ENCODE measurements at regions not wholly inside any gene's neighbourhood (a gene's known extent, or its start where the extent isn't known, plus 50 kb on each side); places are given as distances from the start of the nearest gene placed in this dataset.

- Histone ChIP-seq H4K91ac (ENCODE audit: low read depth, low read length) (no peak overlapping the region), H2BK12ac (ENCODE audit: low read length) (no peak overlapping the region), H3K4me2 (ENCODE audit: low read length) (no peak overlapping the region), H3K4me3 (ENCODE audit: low read depth, low read length) (no peak overlapping the region), H3K9me3 (ENCODE audit: insufficient read depth, low read depth, low read length) (peaks cover 2% of the 10 kb centered on the region), H3K36me3 (ENCODE audit: control insufficient read depth in 1 of 2, insufficient read depth in 2 of 2, low read length in 2 of 2) (no peaks in the 10 kb centered on the region), H4K8ac (ENCODE audit: low read depth, low read length) (no peak overlapping the region), H3K14ac (ENCODE audit: low read length) (no peak overlapping the region), H3K4me1 (ENCODE audit: control insufficient read depth in 1 of 2, insufficient read depth in 2 of 2, low read length in 2 of 2) (no peaks in the 10 kb centered on the region), H4K12ac (ENCODE audit: low read depth, low read length) (no peak overlapping the region), H3K27ac (ENCODE audit: low read depth, low read length) (no peak overlapping the region), H2BK5ac (ENCODE audit: low read depth, low read length, poor library complexity) (no peak overlapping the region), H3K23ac (ENCODE audit: low read length) (no peak overlapping the region), H2AK5ac (ENCODE audit: low read length) (no peak overlapping the region), H3K4ac (ENCODE audit: low read depth, low read length) (no peak overlapping the region), H2BK120ac (ENCODE audit: insufficient read depth, low read length, poor library complexity) (no peak overlapping the region), H3K79me2 (ENCODE audit: control insufficient read depth, insufficient read depth, low read length, poor library complexity) (no peaks in the 10 kb centered on the region), H3K9ac (ENCODE audit: low read length) (no peak overlapping the region), H2AFZ (ENCODE audit: insufficient read depth, low read length, poor library complexity) (no peak overlapping the region), H3K27me3 (ENCODE audit: insufficient read depth, low read length) (no peaks in the 10 kb centered on the region), H3K18ac (ENCODE audit: low read length) (no peak overlapping the region), H3K79me1 (ENCODE audit: low read length) (no peaks in the 10 kb centered on the region)
- no CpG with 5 or more reads among the region's 3 CpGs for WGBS (ENCODE audit: extremely low coverage, insufficient coverage, insufficient read length)
- DNase-seq: no peak
Measured at GRCh38 chr1:194073833-194074232, 887.4 kb upstream of the B3GALT2 start.

- no peaks in the 10 kb centered on the region for H3K79me1 ChIP-seq (ENCODE audit: low read length)
- H3K9me3 ChIP-seq (ENCODE audit: insufficient read depth, low read depth, low read length): peaks cover under 1% of the 10 kb centered on the region
- H3K18ac ChIP-seq (ENCODE audit: low read length): no peak overlapping the region
- H3K14ac ChIP-seq (ENCODE audit: low read length): no peak overlapping the region
- no peak for DNase-seq
- no peaks in the 10 kb centered on the region for H3K36me3 ChIP-seq (ENCODE audit: control insufficient read depth in 1 of 2, insufficient read depth in 2 of 2, low read length in 2 of 2)
- no peaks in the 10 kb centered on the region for H3K27me3 ChIP-seq (ENCODE audit: insufficient read depth, low read length)
- no peak overlapping the region for H2BK120ac ChIP-seq (ENCODE audit: insufficient read depth, low read length, poor library complexity)
- H3K4me3 ChIP-seq (ENCODE audit: low read depth, low read length): no peak overlapping the region
- H4K12ac ChIP-seq (ENCODE audit: low read depth, low read length): no peak overlapping the region
- H3K27ac ChIP-seq (ENCODE audit: low read depth, low read length): no peak overlapping the region
- no peak overlapping the region for H2AFZ ChIP-seq (ENCODE audit: insufficient read depth, low read length, poor library complexity)
- H3K23ac ChIP-seq (ENCODE audit: low read length): no peak overlapping the region
- H3K4me1 ChIP-seq (ENCODE audit: control insufficient read depth in 1 of 2, insufficient read depth in 2 of 2, low read length in 2 of 2): no peaks in the 10 kb centered on the region
- no peak overlapping the region for H4K91ac ChIP-seq (ENCODE audit: low read depth, low read length)
- H4K8ac ChIP-seq (ENCODE audit: low read depth, low read length): no peak overlapping the region
- H3K79me2 ChIP-seq (ENCODE audit: control insufficient read depth, insufficient read depth, low read length, poor library complexity): no peaks in the 10 kb centered on the region
- no peak overlapping the region for H2BK12ac ChIP-seq (ENCODE audit: low read length)
- H3K4me2 ChIP-seq (ENCODE audit: low read length): no peak overlapping the region
- no peak overlapping the region for H2BK5ac ChIP-seq (ENCODE audit: low read depth, low read length, poor library complexity)
- no peak overlapping the region for H2AK5ac ChIP-seq (ENCODE audit: low read length)
- no peak overlapping the region for H3K4ac ChIP-seq (ENCODE audit: low read depth, low read length)
- no peak overlapping the region for H3K9ac ChIP-seq (ENCODE audit: low read length)
Measured at GRCh38 chr1:194071205-194071604, 884.8 kb upstream of the B3GALT2 start.

GRCh38 chr1:194069831-194070218 is 883.4 kb upstream of the B3GALT2 start:
- H2BK120ac ChIP-seq (ENCODE audit: insufficient read depth, low read length, poor library complexity): no peak overlapping the region

GRCh38 chr1:194069168-194069830 is 882.9 kb upstream of the B3GALT2 start:
- Histone ChIP-seq H3K4me1 (ENCODE audit: control insufficient read depth in 1 of 2, insufficient read depth in 2 of 2, low read length in 2 of 2) (no peaks in the 10 kb centered on the region), H3K9me3 (ENCODE audit: insufficient read depth, low read depth, low read length) (no peaks in the 10 kb centered on the region), H3K79me1 (ENCODE audit: low read length) (no peaks in the 10 kb centered on the region), H2AK5ac (ENCODE audit: low read length) (no peak overlapping the region), H3K79me2 (ENCODE audit: control insufficient read depth, insufficient read depth, low read length, poor library complexity) (no peaks in the 10 kb centered on the region), H2BK120ac (ENCODE audit: insufficient read depth, low read length, poor library complexity) (no peak overlapping the region), H4K8ac (ENCODE audit: low read depth, low read length) (no peak overlapping the region), H3K23ac (ENCODE audit: low read length) (no peak overlapping the region), H3K27ac (ENCODE audit: low read depth, low read length) (no peak overlapping the region), H3K14ac (ENCODE audit: low read length) (no peak overlapping the region), H4K12ac (ENCODE audit: low read depth, low read length) (no peak overlapping the region), H3K18ac (ENCODE audit: low read length) (no peak overlapping the region), H2BK12ac (ENCODE audit: low read length) (no peak overlapping the region), H3K36me3 (ENCODE audit: control insufficient read depth in 1 of 2, insufficient read depth in 2 of 2, low read length in 2 of 2) (no peaks in the 10 kb centered on the region), H2AFZ (ENCODE audit: insufficient read depth, low read length, poor library complexity) (no peak overlapping the region), H4K91ac (ENCODE audit: low read depth, low read length) (no peak overlapping the region), H3K27me3 (ENCODE audit: insufficient read depth, low read length) (no peaks in the 10 kb centered on the region), H3K4me3 (ENCODE audit: low read depth, low read length) (no peak overlapping the region), H3K4me2 (ENCODE audit: low read length) (no peak overlapping the region), H3K4ac (ENCODE audit: low read depth, low read length) (no peak overlapping the region), H2BK5ac (ENCODE audit: low read depth, low read length, poor library complexity) (no peak overlapping the region), H3K9ac (ENCODE audit: low read length) (no peak overlapping the region)
- DNase-seq: no peak
- WGBS (ENCODE audit: extremely low coverage, insufficient coverage, insufficient read length): no CpG with 5 or more reads among the region's 7 CpGs

More at GRCh38 chr1:194069831-194070218, 883.4 kb upstream of the B3GALT2 start:
- H2AK5ac ChIP-seq (ENCODE audit: low read length): no peak overlapping the region
- no peaks in the 10 kb centered on the region for H3K27me3 ChIP-seq (ENCODE audit: insufficient read depth, low read length)
- no peak overlapping the region for H3K14ac ChIP-seq (ENCODE audit: low read length)
- H3K23ac ChIP-seq (ENCODE audit: low read length): no peak overlapping the region
- no peak overlapping the region for H3K4me2 ChIP-seq (ENCODE audit: low read length)
- no peaks in the 10 kb centered on the region for H3K36me3 ChIP-seq (ENCODE audit: control insufficient read depth in 1 of 2, insufficient read depth in 2 of 2, low read length in 2 of 2)
- no peak for DNase-seq
- no peak overlapping the region for H4K8ac ChIP-seq (ENCODE audit: low read depth, low read length)
- H2BK5ac ChIP-seq (ENCODE audit: low read depth, low read length, poor library complexity): no peak overlapping the region
- no peak overlapping the region for H4K12ac ChIP-seq (ENCODE audit: low read depth, low read length)
- no peak overlapping the region for H2BK12ac ChIP-seq (ENCODE audit: low read length)
- no peak overlapping the region for H3K18ac ChIP-seq (ENCODE audit: low read length)
- H3K9ac ChIP-seq (ENCODE audit: low read length): no peak overlapping the region
- no CpG with 5 or more reads among the region's 1 CpG for WGBS (ENCODE audit: extremely low coverage, insufficient coverage, insufficient read length)
- H2AFZ ChIP-seq (ENCODE audit: insufficient read depth, low read length, poor library complexity): no peak overlapping the region
- no peak overlapping the region for H3K4me3 ChIP-seq (ENCODE audit: low read depth, low read length)
- no peak overlapping the region for H4K91ac ChIP-seq (ENCODE audit: low read depth, low read length)
- no peaks in the 10 kb centered on the region for H3K4me1 ChIP-seq (ENCODE audit: control insufficient read depth in 1 of 2, insufficient read depth in 2 of 2, low read length in 2 of 2)
- no peaks in the 10 kb centered on the region for H3K9me3 ChIP-seq (ENCODE audit: insufficient read depth, low read depth, low read length)
- no peak overlapping the region for H3K4ac ChIP-seq (ENCODE audit: low read depth, low read length)
- H3K79me2 ChIP-seq (ENCODE audit: control insufficient read depth, insufficient read depth, low read length, poor library complexity): no peaks in the 10 kb centered on the region
- no peak overlapping the region for H3K27ac ChIP-seq (ENCODE audit: low read depth, low read length)
- no peaks in the 10 kb centered on the region for H3K79me1 ChIP-seq (ENCODE audit: low read length)
